Coronary artery (tissue), 2 donors: ENCODE measurements at regions not wholly inside any gene's neighbourhood (a gene's known extent, or its start where the extent isn't known, plus 50 kb on each side); places are given as distances from the start of the nearest gene placed in this dataset.

Source experiments
- DNase-seq: peaks from one replicate; pipeline ENCODE4 v3.0.0-alpha.2; 2017; ENCODE audit warnings: low spot score
- H3K27ac ChIP-seq, 2 donors: fragments of 200-600 bp; sonication (generic); one replicate each; pipeline ENCODE4 v1.5.1; 2016 to 2019
- H3K4me3 ChIP-seq: fragments of 200-600 bp; sonication (generic); 2 replicates; pipeline ENCODE4 v1.5.1; 2016; ENCODE audit warnings: mild to moderate bottlenecking, moderate library complexity
- CTCF ChIP-seq: fragments of 200-600 bp; sonication (generic); IDR thresholded peaks from one replicate; pipeline ENCODE4 v1.5.1; 2019; ENCODE audit warnings: antibody characterized with exemption

- H3K27ac ChIP-seq: no peak overlapping the region
- no peak for DNase-seq
- TF ChIP-seq CTCF: no peak
- no peak overlapping the region for H3K4me3 ChIP-seq
These were observed 406.9 kb upstream of the NCAM2 start for GRCh38 chr21:20591284-20591683.

DNA sequence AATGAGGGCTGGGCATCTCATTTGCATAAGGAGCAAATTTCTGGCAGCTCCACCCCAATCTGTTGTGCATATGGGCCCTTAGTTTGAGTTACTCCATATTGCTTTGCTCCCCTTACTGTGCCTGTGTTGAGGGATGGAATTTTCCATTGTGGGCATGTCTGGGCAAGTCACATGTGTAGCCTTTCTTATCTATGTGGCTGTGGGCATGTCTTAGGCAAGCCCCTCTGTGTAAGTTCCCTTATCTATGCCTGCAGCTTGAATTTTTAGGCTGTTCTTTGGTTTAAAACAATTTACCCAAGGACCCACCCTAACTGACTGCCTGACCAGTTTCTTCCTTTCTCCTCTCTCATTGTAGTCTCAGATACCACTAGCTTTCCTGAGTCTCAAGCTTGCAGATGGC lies 405.7 kb upstream of the NCAM2 start:
- TF ChIP-seq CTCF: no peak
- DNase-seq: no peak
- Histone ChIP-seq H3K4me3 (no peak overlapping the region), H3K27ac (no peak overlapping the region)

- Histone ChIP-seq H3K4me3 (no peak overlapping the region), H3K27ac (no peak overlapping the region)
- no peak for DNase-seq
- TF ChIP-seq CTCF: no peak
These were observed 395.0 kb upstream of the NCAM2 start for GRCh38 chr21:20603236-20603635.

GRCh38 chr21:20611008-20611407 lies 387.2 kb upstream of the NCAM2 start:
- H3K27ac ChIP-seq: no peak overlapping the region
- H3K4me3 ChIP-seq: no peak overlapping the region
- DNase-seq: no peak
- TF ChIP-seq CTCF: no peak

DNA sequence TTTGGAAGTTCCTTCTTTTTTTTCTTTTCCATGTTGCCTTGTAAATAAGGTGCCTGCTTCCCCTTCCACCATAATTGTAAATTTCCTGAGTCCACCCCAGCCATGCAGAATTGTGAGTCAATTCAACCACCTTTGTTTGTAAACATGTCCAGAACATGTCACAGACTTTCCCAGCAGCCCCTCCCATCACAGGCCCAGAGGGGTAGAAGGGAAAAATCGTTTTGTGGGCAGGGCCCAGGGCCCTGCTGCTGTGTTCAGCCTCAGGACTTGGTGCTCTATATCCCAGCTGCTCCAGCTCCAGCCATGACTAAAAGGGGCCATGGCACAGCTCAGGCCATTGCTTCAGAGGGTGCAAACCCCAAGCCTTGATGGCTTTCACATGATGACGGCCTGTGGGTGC lies 384.6 kb upstream of the NCAM2 start:
- no peak overlapping the region for H3K27ac ChIP-seq
- no peak for DNase-seq
- no peak for TF ChIP-seq CTCF
- no peak overlapping the region for H3K4me3 ChIP-seq

DNA sequence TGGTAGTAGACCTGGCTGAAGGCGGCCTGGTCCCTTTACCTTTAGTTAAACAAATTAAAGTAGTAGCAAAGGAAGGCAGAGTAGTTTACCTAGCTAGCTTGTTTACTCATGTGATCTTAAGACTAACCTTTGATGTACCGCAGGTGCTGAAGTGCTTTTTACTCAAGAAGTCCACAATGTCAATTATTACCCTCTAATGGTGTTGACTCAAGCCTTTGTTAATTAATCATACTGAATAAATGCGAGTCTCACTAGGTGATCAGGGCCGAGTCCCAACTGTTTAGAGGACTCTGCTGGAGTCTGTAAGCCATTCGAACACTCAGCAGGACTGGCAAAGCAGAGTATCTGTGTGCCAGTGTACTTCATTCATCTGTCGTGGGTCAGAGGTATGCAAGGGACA lies 381.1 kb upstream of the NCAM2 start:
- no peak overlapping the region for H3K27ac ChIP-seq
- DNase-seq: no peak
- no peak for TF ChIP-seq CTCF
- no peak overlapping the region for H3K4me3 ChIP-seq

DNA sequence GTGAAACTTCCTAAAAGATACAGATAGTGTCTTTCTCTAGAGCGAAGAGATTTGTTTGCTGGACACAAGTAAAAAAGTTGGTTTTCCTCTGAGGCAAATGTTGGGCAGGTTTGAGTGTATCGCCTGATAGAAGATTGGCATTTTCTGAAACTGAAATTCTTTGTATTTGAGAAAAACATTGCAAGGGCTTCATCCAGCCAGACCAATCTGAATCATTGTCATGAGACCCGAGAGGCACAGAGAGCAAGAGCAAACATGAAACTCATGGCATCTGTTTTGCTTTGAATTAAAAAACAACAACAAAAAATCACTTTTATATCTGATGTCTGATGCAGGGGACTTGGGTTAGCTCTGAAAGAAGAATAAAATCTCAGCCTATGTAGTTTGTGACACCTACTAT lies 379.3 kb upstream of the NCAM2 start:
- H3K27ac ChIP-seq: no peak overlapping the region
- no peak for TF ChIP-seq CTCF
- no peak for DNase-seq
- no peak overlapping the region for H3K4me3 ChIP-seq
